Central memory CD4-positive, alpha-beta T cell (primary cell): ENCODE measurements at regions not wholly inside any gene's neighbourhood (a gene's known extent, or its start where the extent isn't known, plus 50 kb on each side); places are given as distances from the start of the nearest gene placed in this dataset.
"Not testable (repeated sequence)": the region's sequence is repeated elsewhere in the genome, so short reads cannot be mapped to it uniquely, and the experiment has no call there.

Source experiments
- DNase-seq: peaks from one replicate; pipeline ENCODE4 v3.0.0; 2022

DNA sequence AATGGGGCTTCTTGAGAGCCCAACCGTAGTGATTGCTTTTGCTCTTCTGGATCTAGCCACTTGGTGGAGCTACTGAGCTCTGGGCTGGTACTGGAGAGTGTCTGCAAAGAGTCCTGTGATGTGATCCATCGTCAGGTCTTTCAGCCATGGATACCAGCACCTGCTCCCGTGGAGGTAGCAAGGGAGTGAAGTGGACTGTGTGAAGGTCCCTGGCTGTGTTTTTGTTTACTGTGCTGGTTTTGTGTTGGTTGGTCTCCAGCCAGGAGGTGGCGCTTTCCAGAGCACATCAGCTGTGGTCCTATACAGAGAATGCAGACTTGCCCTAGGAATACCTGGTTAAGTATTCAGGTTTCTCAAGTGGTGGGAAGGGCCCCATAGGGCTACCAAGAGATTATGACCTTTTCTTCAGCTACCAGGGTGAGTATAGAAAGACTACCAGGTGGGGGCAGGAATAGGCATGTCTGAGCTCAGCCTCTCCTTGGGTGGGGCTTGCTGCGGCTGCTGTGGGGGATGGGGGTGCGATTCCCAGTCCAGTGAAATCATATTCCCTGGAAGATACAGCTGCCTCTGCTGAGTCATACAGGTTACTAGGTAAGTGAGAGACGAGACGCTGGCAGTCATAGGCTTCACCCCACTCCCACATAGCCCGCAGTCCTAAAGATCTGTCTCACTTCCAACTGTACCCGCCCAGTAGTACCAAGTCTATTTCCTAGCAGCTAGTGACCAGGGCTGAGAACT, 733.7 kb downstream of the ZNF385D start:
- DNase-seq: no peak

DNA sequence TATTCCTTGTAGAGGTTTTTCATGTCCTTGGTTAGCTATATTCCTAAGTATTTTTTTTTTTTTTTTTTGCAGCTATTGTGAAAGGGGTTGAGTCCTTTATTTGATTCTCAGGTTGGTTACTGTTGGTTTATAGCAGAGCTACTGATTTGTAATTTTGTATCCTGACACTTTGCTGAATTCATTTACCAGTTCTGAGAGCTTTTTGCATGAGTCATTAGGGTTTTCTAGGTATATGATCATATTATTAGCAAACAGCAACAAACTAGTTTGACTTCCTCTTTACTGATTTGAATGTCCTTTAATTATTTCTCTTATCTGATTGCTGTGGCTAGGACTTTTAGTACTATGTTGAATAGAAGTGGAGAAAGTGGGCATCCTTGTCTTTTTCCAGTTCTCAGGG, 737.4 kb downstream of the ZNF385D start:
- DNase-seq: no peak

DNA sequence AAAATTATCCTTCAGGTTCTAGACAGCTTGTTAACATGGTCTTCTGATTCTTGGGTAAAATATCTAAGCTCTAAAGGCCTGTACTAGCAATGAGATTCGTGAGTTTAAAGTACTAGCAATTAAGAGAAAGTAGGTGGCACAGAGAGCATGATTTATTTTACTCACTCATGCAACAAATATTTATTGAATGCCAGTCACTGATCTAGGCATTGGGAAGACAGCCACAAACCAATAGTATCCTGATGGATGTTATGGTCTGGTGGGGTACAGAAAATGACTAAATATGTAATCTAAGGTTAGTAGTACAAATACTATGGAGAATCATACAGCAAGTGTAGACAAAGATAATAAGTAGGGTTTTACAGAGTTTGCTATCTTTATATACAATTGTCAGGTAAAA, 751.3 kb downstream of the ZNF385D start:
- DNase-seq: no peak

DNA sequence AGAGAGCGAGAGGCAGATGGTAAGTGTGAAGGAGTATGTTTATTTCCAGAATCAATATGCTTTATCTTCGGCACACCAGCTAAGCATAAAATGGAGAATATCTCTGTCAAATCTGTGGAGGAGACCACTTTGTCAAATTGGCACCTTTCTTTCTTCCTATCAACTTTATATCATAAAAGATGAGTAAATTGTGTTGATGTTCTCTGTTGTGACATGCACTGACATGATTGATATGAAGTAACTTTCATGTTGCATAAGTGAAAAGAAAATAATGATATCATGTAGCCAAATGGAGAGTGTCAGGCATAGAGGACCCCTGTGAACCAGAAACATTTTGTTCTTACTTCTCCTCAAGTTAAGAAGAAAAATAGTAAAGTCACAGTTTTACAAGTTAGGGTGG, 753.8 kb downstream of the ZNF385D start:
- no peak for DNase-seq

DNA sequence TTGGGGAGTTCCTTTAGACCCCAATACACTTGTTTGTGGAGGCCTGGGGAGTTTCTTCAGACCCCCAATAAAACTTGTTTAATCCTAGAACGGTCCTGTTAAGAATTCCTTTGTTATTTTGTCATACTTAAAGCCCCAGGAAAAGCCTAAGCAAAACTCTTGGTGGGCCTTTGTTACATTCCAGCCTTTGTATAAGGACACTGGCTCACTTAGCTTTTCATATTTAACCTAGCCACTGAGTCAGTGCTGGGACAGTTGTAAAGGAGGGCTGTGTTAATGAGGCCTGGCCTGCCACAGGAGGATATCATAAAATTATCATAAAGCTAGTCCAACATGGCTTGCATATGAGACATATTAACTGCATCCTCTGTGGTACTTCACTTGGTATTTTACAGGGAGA, 760.1 kb downstream of the ZNF385D start:
- DNase-seq: no peak

DNA sequence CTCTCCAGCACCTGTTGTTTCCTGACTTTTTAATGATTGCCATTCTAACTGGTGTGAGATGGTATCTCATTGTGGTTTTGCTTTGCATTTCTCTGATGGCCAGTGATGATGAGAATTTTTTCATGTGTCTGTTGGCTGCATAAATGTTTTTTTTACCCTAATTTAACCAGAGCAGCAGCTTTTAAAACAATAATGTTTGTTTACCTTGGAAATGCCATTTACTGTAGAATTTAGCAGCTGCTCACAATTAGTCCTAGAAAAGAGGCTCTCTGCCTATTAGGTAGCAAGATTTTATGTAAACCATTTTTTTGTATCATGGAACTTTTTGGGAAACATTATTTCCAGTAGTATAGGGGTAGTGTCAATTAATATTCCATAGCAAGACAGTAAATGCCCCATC, 761.4 kb downstream of the ZNF385D start:
- DNase-seq: not testable (repeated sequence)

DNA sequence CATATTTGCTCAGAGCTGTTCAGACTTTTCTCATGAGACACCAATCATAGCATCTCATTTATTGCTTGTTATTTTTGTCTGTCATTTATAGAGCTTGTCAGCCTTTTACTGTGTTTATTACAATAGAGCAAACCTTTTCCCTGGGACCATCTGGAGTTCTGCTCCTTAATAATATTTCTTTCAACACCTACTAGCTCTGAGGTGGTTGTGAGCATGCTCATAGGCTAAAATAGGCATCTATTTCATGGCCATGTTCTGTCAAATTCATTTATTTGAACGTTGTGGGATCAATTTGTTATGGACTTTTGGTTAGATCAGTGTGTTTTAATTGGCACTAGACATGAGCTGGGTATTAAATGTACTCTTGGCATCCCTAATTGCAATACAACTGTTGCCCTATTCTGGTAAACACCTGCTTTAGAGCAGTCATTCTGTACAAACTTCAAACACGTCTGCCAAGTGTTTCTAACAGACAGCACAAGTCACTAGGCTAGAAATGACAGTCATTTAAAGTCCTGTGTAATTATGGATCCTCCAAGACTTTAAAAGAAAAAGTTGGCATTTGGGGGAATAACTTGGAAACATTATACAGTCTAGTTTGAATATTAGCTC, 766.3 kb downstream of the ZNF385D start:
- no peak for DNase-seq

DNA sequence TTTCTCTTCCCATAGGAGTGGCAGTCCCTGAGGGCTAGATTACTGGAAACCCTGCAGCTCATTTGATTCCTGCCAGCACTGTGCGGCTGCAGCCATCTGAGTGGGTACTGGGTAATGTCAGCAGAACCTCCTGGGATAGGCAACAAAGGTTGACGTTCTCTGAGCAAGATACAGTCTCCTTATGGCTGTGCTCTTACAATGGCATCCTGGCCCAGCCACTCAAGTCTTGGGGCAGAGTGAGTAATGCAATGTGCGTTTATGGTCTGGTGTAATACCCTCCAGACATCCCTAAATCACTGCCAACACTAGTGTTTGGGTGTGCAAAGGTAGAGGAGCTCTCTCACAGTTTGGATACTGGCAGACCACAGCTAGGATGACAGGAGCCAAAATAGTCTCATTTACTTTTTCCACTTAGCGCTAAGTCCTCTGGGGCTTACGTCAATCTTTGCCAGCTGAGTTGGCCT, 775.8 kb downstream of the ZNF385D start:
- DNase-seq: no peak

DNA sequence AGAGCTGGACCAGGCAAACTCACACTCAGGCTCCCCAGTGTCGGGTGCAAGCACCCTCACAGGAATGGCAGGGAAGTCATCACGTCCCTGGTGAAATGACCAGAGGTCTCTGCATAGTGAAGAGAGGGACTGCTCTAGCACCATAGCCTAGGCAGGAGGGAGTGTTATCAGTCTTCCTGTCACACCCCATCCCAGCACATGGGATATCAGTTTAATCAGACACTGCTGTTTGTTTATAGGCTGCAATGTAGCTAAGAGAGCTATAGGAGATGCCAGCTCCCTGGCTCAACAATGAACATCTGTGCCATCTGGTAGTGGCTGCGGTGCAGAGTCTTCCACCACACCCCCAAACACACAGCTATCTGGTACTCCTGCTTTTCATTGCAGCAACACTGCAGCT, 776.6 kb downstream of the ZNF385D start:
- no peak for DNase-seq

DNA sequence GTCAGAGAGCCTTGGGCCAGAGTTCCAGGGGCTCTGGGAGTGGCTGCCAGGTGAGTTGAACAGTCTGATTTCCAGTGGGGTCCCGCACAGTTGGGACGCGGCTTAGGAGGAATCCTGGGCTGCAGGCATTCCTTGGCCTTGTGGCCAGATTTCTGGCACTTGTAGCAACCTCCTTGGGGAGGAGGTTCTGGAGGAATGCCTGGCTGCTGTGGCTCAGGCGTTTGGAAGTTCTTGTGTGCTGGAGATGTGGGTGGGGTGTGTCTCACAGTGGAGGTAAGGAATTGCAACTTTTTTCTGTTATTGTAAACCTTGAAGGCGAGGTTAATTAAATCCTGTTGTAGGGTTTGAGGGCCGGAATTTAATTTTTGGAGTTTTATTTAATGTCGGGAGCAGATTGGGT, 780.2 kb downstream of the ZNF385D start:
- not testable (repeated sequence) for DNase-seq

DNA sequence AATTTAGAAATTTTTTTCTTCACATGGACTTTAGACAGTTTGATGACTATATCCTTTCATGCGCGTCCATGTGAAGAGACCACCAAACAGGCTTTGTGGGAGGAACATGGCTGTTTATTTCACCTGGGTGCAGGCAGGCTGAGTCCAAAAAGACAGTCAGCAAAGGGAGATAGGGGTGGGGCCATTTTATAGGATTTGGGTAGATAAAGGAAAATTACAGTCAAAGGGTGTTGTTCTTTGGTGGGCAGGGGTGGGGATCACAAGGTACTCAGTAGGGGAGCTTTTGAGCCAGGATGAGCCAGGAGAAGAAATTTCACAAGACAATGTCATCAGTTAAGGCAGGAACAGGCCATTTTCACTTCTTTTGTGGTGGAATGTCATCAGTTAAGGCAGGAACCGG, 781.5 kb upstream of the SGO1 start:
- not testable (repeated sequence) for DNase-seq

DNA sequence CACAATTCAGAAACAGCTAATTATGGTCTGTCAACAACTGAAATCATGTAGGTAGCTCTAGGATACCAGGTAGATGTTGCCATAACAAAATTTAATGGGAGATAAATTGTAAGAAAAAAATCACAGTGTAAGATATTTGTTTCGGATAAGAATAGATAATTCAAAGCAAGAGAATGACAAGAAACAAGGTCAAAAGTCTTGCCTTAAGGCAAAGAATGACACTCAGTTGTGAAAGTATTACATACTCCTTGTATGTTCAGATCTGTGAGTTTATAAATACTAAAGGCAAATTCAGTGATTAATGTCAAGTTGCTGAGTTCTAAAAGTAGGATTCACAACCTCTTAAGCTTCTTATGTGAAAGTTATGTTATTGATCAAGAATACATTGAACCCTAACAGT, 772.2 kb upstream of the SGO1 start:
- no peak for DNase-seq

DNA sequence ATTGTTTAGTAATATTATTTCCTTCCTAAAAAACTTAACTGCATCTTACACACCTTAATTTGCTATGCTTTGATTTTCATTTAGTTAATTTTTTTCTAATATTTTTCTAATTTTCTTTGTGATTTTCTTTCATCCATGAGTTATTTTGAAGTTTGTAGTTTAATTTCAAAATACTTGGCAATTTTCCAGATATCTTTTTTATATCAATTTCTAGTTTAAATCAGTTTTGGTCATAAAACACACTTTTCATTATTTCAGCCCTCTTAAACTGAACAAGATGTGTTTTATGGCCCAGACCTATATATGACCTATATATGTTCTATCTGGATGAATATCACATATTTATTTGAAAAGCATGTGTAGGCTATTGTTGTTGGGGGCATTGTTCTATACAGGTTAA, 759.9 kb upstream of the SGO1 start:
- no peak for DNase-seq

DNA sequence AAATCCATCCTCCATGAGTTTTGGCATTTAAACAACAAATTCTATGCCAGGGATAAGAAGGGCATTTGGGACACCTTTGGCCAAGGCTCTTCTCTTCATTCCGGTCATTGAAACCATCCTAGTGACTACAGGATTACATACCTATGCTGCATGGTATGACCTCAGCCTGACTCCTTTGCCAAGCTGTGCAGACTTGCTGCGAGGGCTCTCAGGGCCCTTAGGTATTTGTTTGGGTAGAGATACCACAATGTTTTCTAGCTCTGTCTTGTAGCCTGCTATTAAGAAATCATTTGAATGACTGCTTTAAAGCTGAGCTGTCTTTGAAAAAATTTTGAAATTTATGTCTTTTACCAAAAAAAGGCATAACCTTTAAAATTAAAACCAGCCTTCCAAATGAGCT, 749.8 kb upstream of the SGO1 start:
- DNase-seq: no peak

DNA sequence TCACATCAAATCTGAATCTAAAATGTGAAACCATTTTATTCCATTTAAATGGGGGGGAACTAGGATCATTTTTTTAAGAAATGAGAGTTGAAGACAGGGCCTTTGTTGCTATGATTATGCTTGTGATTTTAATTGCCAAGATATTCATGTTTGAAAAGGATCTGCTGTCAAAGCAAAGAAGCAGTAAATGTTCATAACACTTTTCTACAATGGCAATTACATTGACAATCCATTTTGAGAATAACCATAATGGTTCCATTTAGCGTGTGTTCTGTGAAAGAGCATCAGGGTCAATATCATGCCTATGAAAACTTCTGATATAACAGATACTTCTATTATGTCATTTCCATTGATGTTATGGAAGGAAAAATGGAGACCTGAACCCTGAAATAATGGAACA, 745.8 kb upstream of the SGO1 start:
- no peak for DNase-seq

DNA sequence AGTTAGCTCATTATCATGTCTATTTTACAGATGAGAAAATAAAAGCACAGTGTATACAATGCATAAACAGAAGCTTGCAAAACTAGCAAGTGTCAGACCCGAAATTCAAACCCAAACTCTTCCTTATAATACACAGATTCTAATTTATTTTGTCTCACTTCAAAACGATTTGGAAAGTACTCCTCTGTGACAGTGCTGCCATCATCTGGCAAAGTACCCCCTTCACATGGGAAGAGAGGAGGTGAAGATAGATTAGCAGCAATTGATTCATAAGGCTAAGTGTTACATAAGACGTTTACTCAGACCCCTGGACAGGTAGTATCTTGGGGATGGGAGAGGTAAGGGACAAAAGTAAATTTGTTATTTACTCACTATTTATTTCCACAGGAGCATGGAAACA, 744.0 kb upstream of the SGO1 start:
- no peak for DNase-seq

DNA sequence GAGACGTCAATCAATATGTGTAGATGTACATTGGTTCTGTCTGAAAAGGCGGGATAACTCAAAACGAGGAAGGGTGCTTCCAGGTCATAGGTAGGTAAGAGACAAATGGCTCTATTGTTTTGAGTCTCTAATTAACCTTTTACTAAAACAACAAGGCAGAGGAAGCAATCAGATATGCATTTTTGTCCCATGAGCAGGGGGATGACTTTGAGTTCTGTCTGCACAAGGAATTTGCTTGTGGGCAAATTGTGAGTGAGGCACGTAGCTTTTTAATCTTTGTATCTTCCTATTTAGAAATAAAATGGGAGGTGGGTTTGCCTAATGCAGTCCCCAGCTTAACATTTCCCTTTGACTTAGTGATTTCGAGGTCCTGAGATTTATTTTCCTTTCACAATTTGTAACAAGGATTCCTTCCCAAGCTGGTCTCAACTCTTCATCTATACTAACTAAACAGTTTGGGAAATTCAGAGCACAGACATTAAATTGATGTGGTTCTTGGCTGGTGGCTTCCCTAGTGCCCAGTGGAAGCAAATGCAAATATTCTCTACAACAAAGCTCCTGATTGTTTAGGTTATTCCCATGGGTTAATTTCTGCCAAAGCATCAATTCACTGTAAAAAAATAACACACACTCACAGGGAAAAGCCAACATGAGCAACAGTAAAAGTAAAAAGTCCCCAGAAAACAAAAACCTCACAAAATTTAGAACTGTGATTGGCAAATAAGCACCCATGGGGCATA, 738.8 kb upstream of the SGO1 start:
- DNase-seq: no peak

DNA sequence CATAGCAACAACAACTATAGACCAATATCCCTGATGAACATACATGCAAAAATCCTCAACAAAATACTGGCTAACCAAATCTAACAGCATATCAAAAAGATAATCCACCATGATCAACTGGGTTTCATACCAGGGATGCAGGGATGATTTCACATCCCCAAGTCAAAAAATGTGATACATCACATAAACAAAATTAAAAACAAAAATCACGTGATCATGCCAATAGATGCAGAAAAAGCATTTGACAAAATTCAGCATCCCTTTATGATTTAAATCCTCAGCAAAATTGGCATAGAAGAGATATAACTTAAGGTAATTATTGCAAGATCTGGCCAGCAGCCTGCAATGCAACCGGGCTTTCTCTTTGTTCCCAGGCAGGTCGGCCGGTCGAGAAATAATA, 735.1 kb upstream of the SGO1 start:
- DNase-seq: not testable (repeated sequence)

DNA sequence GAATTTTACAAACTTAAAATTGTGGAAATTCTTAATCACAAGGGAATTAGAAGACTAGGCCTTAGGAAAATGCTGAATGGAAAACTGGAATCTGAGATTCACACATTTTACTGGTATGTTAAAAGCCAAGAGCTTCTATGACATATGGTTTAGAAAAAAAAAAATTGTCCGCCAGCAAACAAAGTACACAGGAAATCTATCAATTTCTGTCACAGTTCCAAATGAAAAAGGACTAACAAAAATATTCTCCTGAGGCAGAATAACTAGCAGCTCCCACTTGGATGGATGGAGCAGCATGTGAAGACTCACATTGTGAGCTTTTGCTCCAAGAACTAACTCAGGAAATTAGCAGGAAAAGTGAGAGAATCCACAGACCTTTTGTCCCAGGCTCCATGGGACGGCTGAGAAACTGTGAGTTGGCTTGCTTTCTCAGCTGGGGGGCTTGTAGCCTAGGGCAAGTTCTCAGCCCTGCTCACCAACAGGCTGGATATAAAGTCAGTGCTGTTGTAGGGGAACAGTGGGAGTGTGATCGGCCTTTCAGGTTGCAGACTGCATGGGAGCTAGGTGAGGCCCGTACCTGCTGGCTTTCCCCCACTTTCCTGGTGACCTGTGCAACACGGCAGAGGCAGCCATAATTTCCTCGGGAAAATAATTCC, 731.1 kb upstream of the SGO1 start:
- DNase-seq: no peak

DNA sequence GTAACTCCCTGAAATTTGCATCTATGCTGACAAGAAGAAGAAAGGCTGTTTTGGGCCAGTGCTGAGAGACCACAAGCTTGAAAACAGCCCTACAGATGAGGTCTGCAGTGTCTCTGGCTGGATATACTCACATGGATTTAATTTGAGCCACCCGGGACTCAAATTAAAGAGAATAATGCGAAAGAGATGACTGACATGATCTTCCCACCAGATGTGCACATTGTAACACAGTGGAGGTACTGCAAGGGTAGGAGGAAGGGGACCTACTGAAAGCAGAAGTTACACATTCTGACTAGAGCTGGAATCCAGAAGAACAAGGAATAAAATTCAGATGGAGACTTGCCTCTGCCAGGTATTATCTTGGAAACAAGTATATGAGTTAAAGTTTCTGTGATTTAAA, 728.3 kb upstream of the SGO1 start:
- no peak for DNase-seq

DNA sequence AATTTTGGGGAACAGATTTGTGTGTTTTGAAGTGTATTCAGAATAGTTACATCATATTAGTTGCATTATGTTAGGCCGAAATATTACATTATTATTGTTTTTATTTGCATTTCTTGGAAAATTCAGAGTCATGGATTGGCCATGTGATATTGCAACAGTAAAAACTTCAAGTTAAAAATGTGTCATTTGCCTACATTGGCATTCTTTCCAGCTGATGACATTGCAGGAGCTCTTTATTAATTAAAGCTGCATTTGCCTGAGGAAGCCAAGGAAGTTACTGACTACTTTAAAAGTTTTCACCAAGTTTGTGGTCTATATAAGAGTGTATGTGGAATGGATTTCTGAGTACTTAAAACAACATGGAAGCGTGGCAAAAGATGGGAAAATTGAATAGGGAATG, 726.4 kb upstream of the SGO1 start:
- no peak for DNase-seq

DNA sequence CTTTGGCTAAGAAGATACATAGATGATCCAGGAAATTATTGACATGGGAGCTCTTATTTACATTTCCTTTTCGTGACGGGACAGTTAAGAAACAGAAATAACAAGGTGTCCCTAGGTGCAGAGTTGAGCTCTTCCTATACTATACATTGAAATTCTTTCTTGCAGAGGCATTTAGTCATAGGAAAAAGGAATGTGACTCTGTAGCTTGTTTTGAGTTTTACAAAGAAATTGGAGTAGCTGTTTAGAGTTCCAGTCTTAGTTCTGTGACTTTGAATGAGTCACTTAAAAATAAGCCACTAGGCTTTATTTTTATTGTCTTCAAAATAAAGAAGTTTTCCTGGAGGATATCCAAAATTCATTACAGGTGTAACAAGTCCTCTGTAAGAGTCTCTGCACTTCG, 723.5 kb upstream of the SGO1 start:
- DNase-seq: no peak

DNA sequence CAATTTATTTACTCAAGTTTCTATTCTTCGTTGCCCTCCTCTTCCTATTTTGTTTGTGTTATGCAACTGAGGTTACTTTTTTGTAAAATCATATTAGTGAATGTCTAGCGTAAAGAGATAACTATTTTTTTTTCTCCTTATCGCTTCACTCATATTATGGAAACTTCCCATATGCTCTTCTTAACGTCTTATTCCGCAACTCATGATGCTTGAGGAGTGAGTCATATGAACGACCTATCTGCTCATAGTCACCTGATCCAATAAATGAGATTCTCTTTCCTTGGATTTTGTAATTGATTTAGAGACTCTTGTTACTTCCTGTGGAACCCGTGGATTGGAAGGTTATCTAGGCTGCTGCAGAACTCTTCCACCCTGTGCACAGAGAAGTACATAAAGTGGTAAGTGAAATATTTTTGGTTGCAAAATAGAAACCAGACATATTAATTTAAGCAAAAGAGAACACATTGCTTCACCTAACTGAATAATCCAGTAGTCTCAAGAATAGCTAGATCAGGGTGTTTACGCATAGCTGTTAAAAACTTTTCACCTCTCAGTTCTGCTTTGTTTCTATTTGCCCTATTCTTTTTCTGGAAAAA, 719.3 kb upstream of the SGO1 start:
- no peak for DNase-seq
